A549 (cell line): ENCODE measurements at regions not wholly inside any gene's neighbourhood (a gene's known extent, or its start where the extent isn't known, plus 50 kb on each side); places are given as distances from the start of the nearest gene placed in this dataset.

Source experiments
- ATAC-seq, 2 experiments: fragments of 200-7000 bp in 1 of 2; fragments of >200 bp in 1 of 2; cut with Nextera tagmentation in 1 of 2; cut with Tn5 transposase in 1 of 2; 3 replicates each; pipeline versions ENCODE4 v1.8.0 to v1.9.1; 2018 to 2020; ENCODE audit warnings: mild to moderate bottlenecking in 1 of 2, moderate library complexity in 1 of 2
- CTCF ChIA-PET: fragments of 300-600 bp; sonication (Branson Sonifier 250); formaldehyde crosslinking; extraction: SDS; loops from one replicate; lab custom pipeline; 2021; ENCODE audit warnings: antibody characterized with exemption, inconsistent platforms; lab: Yijun Ruan, JAX
- POLR2A ChIA-PET: fragments of 350-600 bp; formaldehyde crosslinking; extraction: SDS; loops from one replicate; lab custom pipeline; 2021; ENCODE audit warnings: antibody characterized with exemption, inconsistent platforms; lab: Yijun Ruan, JAX
- DNase-seq, 2 experiments: peaks; one replicate each; pipeline versions ENCODE4 v3.0.0 to v3.0.0-alpha.2; 2011 to 2016; ENCODE audit warnings: low read depth in 1 of 2, low spot score in 1 of 2
- FAIRE-seq: peaks from 2 replicates; lab custom pipeline; 2011; peaks lifted over from hg19 to GRCh38; lab: Jason Lieb, UNC
- H3K27ac ChIP-seq, 2 experiments: fragments of >200 bp; sonication (Bioruptor Twin); formaldehyde crosslinking; 3 replicates each; pipeline ENCODE4 v1.5.1; 2016 to 2017
- H3K4me1 ChIP-seq: fragments of >200 bp; sonication (Bioruptor Twin); formaldehyde crosslinking; 3 replicates; pipeline ENCODE4 v1.6.1; 2016
- H3K4me2 ChIP-seq: fragments of >200 bp; sonication (Bioruptor Twin); formaldehyde crosslinking; 3 replicates; pipeline ENCODE4 v1.6.1; 2016
- H3K4me3 ChIP-seq: fragments of >200 bp; sonication (Bioruptor Twin); formaldehyde crosslinking; 3 replicates; pipeline ENCODE4 v1.5.1; 2016
- H3K9me3 ChIP-seq: fragments of >200 bp; sonication (Bioruptor Twin); formaldehyde crosslinking; 3 replicates; pipeline ENCODE4 v1.6.1; 2016
- CBX2 ChIP-seq: fragments of 200-600 bp; sonication (generic); IDR thresholded peaks from 2 replicates; pipeline ENCODE4 v1.6.1; 2016; ENCODE audit warnings: low read depth, mild to moderate bottlenecking, borderline replicate concordance
- CHD2 ChIP-seq: fragments of 150-350 bp; IDR thresholded peaks from 2 replicates; pipeline ENCODE4 v1.6.1; 2014; ENCODE audit warnings: low read length; ENCODE audit not compliant: partially characterized antibody
- EHF ChIP-seq: fragments of 250-450 bp; sonication (Bioruptor Pico); IDR thresholded peaks from 2 replicates; pipeline ENCODE4 v1.5.0; 2020; ENCODE audit warnings: mild to moderate bottlenecking
- HDAC2 ChIP-seq: fragments of 200-600 bp; sonication (generic); IDR thresholded peaks from 2 replicates; pipeline ENCODE4 v1.6.1; 2016
- HOXB13 ChIP-seq: fragments of 250-450 bp; sonication (Bioruptor Pico); IDR thresholded peaks from 2 replicates; pipeline ENCODE4 v1.5.0; 2020; ENCODE audit warnings: low read depth, mild to moderate bottlenecking, moderate library complexity
- HOXB5 ChIP-seq: fragments of 250-450 bp; sonication (Bioruptor Pico); IDR thresholded peaks from 2 replicates; pipeline ENCODE4 v1.5.0; 2020; ENCODE audit warnings: mild to moderate bottlenecking, moderate library complexity
- JUNB ChIP-seq: fragments of >200 bp; sonication (Bioruptor Twin); formaldehyde crosslinking; IDR thresholded peaks from 2 replicates; pipeline ENCODE4 v1.6.1; 2016
- MAFK ChIP-seq: fragments of 450-650 bp; IDR thresholded peaks from 2 replicates; pipeline ENCODE4 v1.6.1; 2014; ENCODE audit not compliant: partially characterized antibody
- MAZ ChIP-seq: fragments of 150-350 bp; IDR thresholded peaks from 2 replicates; pipeline ENCODE4 v1.6.1; 2014; ENCODE audit warnings: antibody characterized with exemption, low read depth, low read length, borderline replicate concordance
- MYC ChIP-seq: IDR thresholded peaks from 2 replicates; pipeline ENCODE4 v1.6.1; 2012; ENCODE audit warnings: mild to moderate bottlenecking, inconsistent platforms, low read length, improper control_type of control experiment, borderline replicate concordance
- NFE2L2 ChIP-seq: fragments of 150-350 bp; conservative IDR thresholded peaks from 2 replicates; pipeline ENCODE4 v1.6.1; 2014; ENCODE audit warnings: low read length
- NR3C1 ChIP-seq: fragments of >200 bp; sonication (Bioruptor Twin); formaldehyde crosslinking; IDR thresholded peaks from 3 replicates; pipeline ENCODE4 v1.6.1; 2017
- PHF8 ChIP-seq: fragments of 200-600 bp; sonication (generic); IDR thresholded peaks from 2 replicates; pipeline ENCODE4 v1.6.1; 2016; ENCODE audit warnings: low read depth, mild to moderate bottlenecking, antibody characterized with exemption, moderate library complexity, borderline replicate concordance
- POLR2AphosphoS2 ChIP-seq: conservative IDR thresholded peaks from 2 replicates; pipeline ENCODE4 v1.6.1; 2012; ENCODE audit warnings: low read length, improper control_type of control experiment, inconsistent platforms
- RAD21 ChIP-seq, 2 experiments: fragments of >200 bp in 1 of 2; sonication (Bioruptor Twin) in 1 of 2; formaldehyde crosslinking in 1 of 2; IDR thresholded peaks in 1 of 2; conservative IDR thresholded peaks in 1 of 2; 2 replicates in 1 of 2; 3 replicates in 1 of 2; pipeline ENCODE4 v1.6.1; 2012 to 2018; ENCODE audit warnings: inconsistent platforms in 1 of 2
- SMC3 ChIP-seq: fragments of >200 bp; sonication (Bioruptor Twin); formaldehyde crosslinking; IDR thresholded peaks from 3 replicates; pipeline ENCODE4 v1.6.1; 2018; ENCODE audit warnings: inconsistent platforms
- SREBF2 ChIP-seq: fragments of 450-650 bp; IDR thresholded peaks from 2 replicates; pipeline ENCODE4 v1.6.1; 2014; ENCODE audit warnings: mild to moderate bottlenecking, moderate library complexity
- TP53 ChIP-seq: fragments of 250-450 bp; sonication (Bioruptor Pico); IDR thresholded peaks from 2 replicates; pipeline ENCODE4 v1.5.0; 2021; ENCODE audit warnings: mild to moderate bottlenecking, moderate library complexity
- ZNF302 ChIP-seq: fragments of 250-450 bp; sonication (Bioruptor Pico); IDR thresholded peaks from 2 replicates; pipeline ENCODE4 v1.9.0; 2021; ENCODE audit warnings: inconsistent platforms, mild to moderate bottlenecking, moderate library complexity
- WGBS: methylation state at CpG from one replicate; pipeline ENCODE4 v1.1.6; 2017; ENCODE audit errors: missing lambda C conversion rate; 5-methylcytosine and 5-hydroxymethylcytosine counted together
- TF ChIP-seq, protein P1 (sequence below): IDR thresholded peaks from 2 replicates; pipeline ENCODE4 v1.6.1; 2012; ENCODE audit warnings: low read depth, borderline replicate concordance
- TF ChIP-seq, protein P2 (sequence below): fragments of 150-350 bp; IDR thresholded peaks from 2 replicates; pipeline ENCODE4 v1.6.1; 2014; ENCODE audit warnings: low read depth, mild to moderate bottlenecking, low read length
- TF ChIP-seq, protein P3 (sequence below): fragments of >200 bp; sonication (Bioruptor Twin); formaldehyde crosslinking; IDR thresholded peaks from 2 replicates; pipeline ENCODE4 v1.6.1; 2016
- TF ChIP-seq, protein P4 (sequence below): fragments of 250-450 bp; sonication (Bioruptor Pico); IDR thresholded peaks from 2 replicates; pipeline ENCODE4 v1.5.0; 2020; ENCODE audit warnings: low read depth, mild to moderate bottlenecking, moderate library complexity
- TF ChIP-seq, protein P5 (sequence below): fragments of >200 bp; sonication (Bioruptor Twin); formaldehyde crosslinking; IDR thresholded peaks from 3 replicates; pipeline ENCODE4 v1.6.1; 2016
- TF ChIP-seq, protein P6 (sequence below): IDR thresholded peaks from 2 replicates; pipeline ENCODE4 v1.6.1; 2012
- TF ChIP-seq, protein P7 (sequence below): fragments of >200 bp; sonication (Bioruptor Twin); formaldehyde crosslinking; IDR thresholded peaks from 3 replicates; pipeline ENCODE4 v1.5.1; 2016

DNA sequence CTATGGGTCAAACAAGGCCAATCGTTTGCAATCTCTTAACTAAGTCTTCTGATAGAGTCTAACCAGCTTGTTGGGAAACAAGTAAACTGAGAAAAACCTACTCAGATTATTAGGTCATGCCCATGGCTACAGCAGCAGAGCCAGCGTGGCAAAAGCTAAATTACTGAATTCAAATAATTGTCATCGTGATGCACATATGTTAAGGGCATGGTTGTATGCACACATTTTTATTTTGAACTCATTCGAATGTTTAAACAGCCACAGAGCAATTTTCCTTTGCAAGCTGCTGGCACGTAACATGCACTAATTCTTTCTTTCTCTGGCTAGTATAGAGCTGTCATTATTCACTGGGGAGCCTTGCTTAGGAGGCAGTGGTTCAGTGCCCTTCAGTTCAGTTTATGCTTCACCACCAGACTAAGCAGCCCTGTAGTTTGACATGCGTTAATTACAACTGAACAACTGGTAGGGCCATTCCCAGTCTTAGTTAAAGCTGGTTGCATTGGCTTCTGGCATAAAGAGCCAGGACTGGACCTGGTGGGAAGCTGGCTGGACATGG lies 396.4 kb downstream of the METTL15 start:
- FAIRE-seq: no peak
- ATAC-seq: no peak
- Histone ChIP-seq H3K4me3 (no peak overlapping the region), H3K27ac (0 out of 6 replicates have a peak overlapping the region, but pooled peaks of 1 of the 2 experiments have one; percentile 16), H3K9me3 (no peaks in the 10 kb centered on the region), H3K4me1 (no peaks in the 10 kb centered on the region), H3K4me2 (no peak overlapping the region)
- DNase-seq: no peak
- ChIA-PET POLR2A (no interaction called here), CTCF (interaction anchor here (0.9 kb wide), 1 partner anchor 10 kb away, joined by 3 read pairs; no protein-coding TSS in a partner anchor)
- TF ChIP-seq, protein P1, sequence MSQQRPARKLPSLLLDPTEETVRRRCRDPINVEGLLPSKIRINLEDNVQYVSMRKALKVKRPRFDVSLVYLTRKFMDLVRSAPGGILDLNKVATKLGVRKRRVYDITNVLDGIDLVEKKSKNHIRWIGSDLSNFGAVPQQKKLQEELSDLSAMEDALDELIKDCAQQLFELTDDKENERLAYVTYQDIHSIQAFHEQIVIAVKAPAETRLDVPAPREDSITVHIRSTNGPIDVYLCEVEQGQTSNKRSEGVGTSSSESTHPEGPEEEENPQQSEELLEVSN: no peak
- TF ChIP-seq, protein P2, sequence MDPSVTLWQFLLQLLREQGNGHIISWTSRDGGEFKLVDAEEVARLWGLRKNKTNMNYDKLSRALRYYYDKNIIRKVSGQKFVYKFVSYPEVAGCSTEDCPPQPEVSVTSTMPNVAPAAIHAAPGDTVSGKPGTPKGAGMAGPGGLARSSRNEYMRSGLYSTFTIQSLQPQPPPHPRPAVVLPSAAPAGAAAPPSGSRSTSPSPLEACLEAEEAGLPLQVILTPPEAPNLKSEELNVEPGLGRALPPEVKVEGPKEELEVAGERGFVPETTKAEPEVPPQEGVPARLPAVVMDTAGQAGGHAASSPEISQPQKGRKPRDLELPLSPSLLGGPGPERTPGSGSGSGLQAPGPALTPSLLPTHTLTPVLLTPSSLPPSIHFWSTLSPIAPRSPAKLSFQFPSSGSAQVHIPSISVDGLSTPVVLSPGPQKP: no peak
- TF ChIP-seq HOXB5 (CRISPR knock-in tag): no peak
- TF ChIP-seq NFE2L2: no peak
- TF ChIP-seq, protein P3, sequence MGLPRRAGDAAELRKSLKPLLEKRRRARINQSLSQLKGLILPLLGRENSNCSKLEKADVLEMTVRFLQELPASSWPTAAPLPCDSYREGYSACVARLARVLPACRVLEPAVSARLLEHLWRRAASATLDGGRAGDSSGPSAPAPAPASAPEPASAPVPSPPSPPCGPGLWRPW: no peak
- no peak for TF ChIP-seq HOXB13 (CRISPR knock-in tag)
- TF ChIP-seq SREBF2: no peak
- no peak for TF ChIP-seq HDAC2
- no peak for TF ChIP-seq POLR2AphosphoS2
- no peak for TF ChIP-seq TP53
- no peak for TF ChIP-seq PHF8
- no peak for TF ChIP-seq CHD2
- no peak for TF ChIP-seq SMC3
- no peak for TF ChIP-seq RAD21 (conservative IDR thresholded peaks at IDR 0.05 in 1 of 2, IDR thresholded peaks at IDR 0.05 in 1 of 2)
- TF ChIP-seq, protein P4, sequence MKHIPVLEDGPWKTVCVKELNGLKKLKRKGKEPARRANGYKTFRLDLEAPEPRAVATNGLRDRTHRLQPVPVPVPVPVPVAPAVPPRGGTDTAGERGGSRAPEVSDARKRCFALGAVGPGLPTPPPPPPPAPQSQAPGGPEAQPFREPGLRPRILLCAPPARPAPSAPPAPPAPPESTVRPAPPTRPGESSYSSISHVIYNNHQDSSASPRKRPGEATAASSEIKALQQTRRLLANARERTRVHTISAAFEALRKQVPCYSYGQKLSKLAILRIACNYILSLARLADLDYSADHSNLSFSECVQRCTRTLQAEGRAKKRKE (CRISPR knock-in tag): no peak
- WGBS: 73% methylated on average over 6 of the region's 6 CpGs

DNA sequence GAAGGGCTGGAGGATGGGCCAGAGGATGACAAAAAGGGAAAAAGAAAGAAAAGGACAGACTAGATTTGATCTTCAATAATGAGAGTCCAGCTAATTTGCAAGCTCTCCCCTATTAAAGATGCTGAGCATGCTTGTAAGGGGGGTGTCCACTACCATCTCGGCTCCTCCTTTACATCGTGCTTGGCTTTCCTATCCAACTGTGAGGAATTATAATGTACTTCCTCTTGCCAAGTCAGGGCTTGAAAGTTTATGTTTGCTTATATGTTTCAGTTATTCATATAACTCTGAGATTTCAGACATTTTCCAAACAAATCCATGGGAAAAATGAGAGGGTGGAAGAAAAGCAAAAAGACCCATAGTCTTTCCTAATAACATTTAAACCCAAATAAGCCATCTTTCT lies 387.1 kb downstream of the METTL15 start:
- DNase-seq (no peak), FAIRE-seq (no peak), ATAC-seq (no peak)
- ChIA-PET POLR2A (no interaction called here), CTCF (no interaction called here)
- WGBS: 90% methylated on average over 2 of the region's 2 CpGs
- H3K27ac ChIP-seq: no peak overlapping the region
- H3K9me3 ChIP-seq: no peaks in the 10 kb centered on the region
- no peak overlapping the region for H3K4me3 ChIP-seq
- TF ChIP-seq EHF (CRISPR knock-in tag) (no peak), SMC3 (no peak), NR3C1 (no peak), MAZ (no peak), JUNB (no peak), CBX2 (no peak), ZNF302 (CRISPR knock-in tag) (no peak), MYC (no peak), SREBF2 (no peak), MAFK (no peak)
- TF ChIP-seq, protein P5, sequence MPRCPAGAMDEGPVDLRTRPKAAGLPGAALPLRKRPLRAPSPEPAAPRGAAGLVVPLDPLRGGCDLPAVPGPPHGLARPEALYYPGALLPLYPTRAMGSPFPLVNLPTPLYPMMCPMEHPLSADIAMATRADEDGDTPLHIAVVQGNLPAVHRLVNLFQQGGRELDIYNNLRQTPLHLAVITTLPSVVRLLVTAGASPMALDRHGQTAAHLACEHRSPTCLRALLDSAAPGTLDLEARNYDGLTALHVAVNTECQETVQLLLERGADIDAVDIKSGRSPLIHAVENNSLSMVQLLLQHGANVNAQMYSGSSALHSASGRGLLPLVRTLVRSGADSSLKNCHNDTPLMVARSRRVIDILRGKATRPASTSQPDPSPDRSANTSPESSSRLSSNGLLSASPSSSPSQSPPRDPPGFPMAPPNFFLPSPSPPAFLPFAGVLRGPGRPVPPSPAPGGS: no peak
- TF ChIP-seq, protein P6, sequence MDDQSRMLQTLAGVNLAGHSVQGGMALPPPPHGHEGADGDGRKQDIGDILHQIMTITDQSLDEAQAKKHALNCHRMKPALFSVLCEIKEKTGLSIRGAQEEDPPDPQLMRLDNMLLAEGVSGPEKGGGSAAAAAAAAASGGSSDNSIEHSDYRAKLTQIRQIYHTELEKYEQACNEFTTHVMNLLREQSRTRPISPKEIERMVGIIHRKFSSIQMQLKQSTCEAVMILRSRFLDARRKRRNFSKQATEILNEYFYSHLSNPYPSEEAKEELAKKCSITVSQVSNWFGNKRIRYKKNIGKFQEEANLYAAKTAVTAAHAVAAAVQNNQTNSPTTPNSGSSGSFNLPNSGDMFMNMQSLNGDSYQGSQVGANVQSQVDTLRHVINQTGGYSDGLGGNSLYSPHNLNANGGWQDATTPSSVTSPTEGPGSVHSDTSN: no peak
- TF ChIP-seq, protein P7, sequence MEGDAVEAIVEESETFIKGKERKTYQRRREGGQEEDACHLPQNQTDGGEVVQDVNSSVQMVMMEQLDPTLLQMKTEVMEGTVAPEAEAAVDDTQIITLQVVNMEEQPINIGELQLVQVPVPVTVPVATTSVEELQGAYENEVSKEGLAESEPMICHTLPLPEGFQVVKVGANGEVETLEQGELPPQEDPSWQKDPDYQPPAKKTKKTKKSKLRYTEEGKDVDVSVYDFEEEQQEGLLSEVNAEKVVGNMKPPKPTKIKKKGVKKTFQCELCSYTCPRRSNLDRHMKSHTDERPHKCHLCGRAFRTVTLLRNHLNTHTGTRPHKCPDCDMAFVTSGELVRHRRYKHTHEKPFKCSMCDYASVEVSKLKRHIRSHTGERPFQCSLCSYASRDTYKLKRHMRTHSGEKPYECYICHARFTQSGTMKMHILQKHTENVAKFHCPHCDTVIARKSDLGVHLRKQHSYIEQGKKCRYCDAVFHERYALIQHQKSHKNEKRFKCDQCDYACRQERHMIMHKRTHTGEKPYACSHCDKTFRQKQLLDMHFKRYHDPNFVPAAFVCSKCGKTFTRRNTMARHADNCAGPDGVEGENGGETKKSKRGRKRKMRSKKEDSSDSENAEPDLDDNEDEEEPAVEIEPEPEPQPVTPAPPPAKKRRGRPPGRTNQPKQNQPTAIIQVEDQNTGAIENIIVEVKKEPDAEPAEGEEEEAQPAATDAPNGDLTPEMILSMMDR: no peak
- no peaks in the 10 kb centered on the region for H3K4me1 ChIP-seq
- no peak overlapping the region for H3K4me2 ChIP-seq
